Astrocyte of the cerebellum (primary cell): ENCODE measurements at regions not wholly inside any gene's neighbourhood (a gene's known extent, or its start where the extent isn't known, plus 50 kb on each side); places are given as distances from the start of the nearest gene placed in this dataset.

Source experiments
- DNase-seq: peaks from one replicate; pipeline ENCODE4 v3.0.0-alpha.2; 2011; ENCODE audit warnings: low read depth
- H3K4me3 ChIP-seq: 2 replicates; pipeline ENCODE4 v1.5.1; 2011; ENCODE audit warnings: mild to moderate bottlenecking, low read depth, low read length, moderate library complexity
- CTCF ChIP-seq: IDR thresholded peaks from 2 replicates; pipeline ENCODE4 v1.5.1; 2012; ENCODE audit warnings: low read length, low read depth, moderate library complexity, mild to moderate bottlenecking; ENCODE audit errors: missing control alignments
- in situ Hi-C: cut with HindIII; loops from 2 replicates; pipeline ENCODE4 v1.10.0; 2017; ENCODE audit warnings: low sequenced_read_pairs

- no peak for TF ChIP-seq CTCF
- no peak for DNase-seq
- in situ Hi-C loops, result no loop called here
Observed at GRCh38 chr10:10901906-10902305, 115.8 kb upstream of the CELF2 start.

GRCh38 chr10:10902951-10903350 lies 114.7 kb upstream of the CELF2 start:
- DNase-seq, result no peak
- no peak overlapping the region for H3K4me3 ChIP-seq
- TF ChIP-seq CTCF, result no peak
- in situ Hi-C loops, result no loop called here

More at GRCh38 chr10:10901906-10902305, 115.8 kb upstream of the CELF2 start:
- no peak overlapping the region for H3K4me3 ChIP-seq

DNA sequence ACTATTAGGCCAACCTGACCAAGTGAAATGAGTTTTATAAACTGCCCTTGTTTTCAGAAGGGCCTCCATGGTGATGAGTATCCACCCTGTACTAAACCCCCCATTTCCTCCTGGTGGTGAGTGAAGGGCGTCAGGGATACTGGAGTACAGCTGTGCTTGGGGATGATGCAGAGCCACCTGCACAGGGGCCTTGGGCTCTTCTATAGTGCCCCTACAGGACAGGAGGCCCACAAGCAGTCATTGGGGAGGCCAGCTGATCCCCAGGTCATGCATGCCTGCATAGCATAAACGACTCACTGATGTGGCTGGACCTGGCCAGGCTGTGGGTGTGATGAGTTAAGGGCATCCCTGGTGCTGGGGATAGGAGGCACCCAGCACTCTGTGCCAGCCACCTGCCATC lies 114.1 kb upstream of the CELF2 start:
- no peak for TF ChIP-seq CTCF
- in situ Hi-C loops, result no loop called here
- no peak for DNase-seq
- H3K4me3 ChIP-seq, result no peak overlapping the region

GRCh38 chr10:10910634-10911033 lies 107.0 kb upstream of the CELF2 start:
- DNase-seq, result no peak
- TF ChIP-seq CTCF, result no peak
- H3K4me3 ChIP-seq, result no peak overlapping the region
- in situ Hi-C loops, result no loop called here

GRCh38 chr10:10911035-10911434 lies 106.6 kb upstream of the CELF2 start:
- peak overlapping the region; percentile 3 for H3K4me3 ChIP-seq
- in situ Hi-C loops, result no loop called here

DNA sequence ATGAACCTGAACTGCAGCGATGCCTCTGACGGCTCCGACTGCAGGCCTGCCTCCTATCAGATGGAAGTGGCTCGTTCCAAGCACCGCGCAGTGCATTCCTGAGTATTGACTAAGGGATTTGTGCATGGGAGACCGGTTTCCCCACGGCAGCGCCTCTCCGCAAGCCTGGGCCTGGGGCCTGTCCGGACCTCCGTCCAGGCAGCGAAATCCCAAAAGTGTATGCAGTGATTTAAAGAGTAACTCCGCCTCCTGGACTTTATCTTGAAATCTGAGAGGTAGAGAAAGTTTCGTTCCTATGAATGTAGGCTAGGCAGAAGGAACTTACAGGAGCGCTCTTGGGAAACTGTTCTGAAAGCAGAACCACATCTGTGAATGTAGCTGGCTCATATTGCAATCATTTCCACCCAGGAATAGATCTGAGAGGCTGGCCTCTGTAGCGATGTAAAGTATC lies 106.2 kb upstream of the CELF2 start:
- H3K4me3 ChIP-seq, result peak overlapping the region; percentile 3
- in situ Hi-C loops, result no loop called here
- no peak for TF ChIP-seq CTCF
- DNase-seq, result peak; percentile 86

More at GRCh38 chr10:10911035-10911434, 106.6 kb upstream of the CELF2 start:
- TF ChIP-seq CTCF, result no peak
- DNase-seq, result no peak

DNA sequence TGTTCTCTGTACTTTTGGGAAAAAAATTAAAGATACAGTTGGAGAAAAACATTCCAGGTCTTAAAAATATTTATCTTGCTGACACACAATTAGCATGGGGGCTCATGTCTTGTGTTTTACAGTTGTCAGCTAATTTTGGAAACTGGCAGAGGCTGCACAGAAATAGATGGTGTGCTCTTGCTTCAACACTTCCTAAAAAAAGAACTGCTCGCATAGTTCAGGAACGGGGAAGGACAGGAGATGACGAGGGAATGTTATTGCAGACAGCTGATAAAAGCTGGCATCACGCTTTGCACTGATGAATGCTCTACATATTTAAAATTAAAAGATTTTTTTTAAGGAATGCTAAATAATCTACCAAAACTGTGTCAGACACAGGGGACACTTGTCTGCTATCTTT lies 103.5 kb upstream of the CELF2 start:
- TF ChIP-seq CTCF, result no peak
- no peak for DNase-seq
- in situ Hi-C loops, result no loop called here
- no peak overlapping the region for H3K4me3 ChIP-seq
